Breast epithelium (tissue), 4 donors: ENCODE measurements at regions not wholly inside any gene's neighbourhood (a gene's known extent, or its start where the extent isn't known, plus 50 kb on each side); places are given as distances from the start of the nearest gene placed in this dataset.
"Not testable (repeated sequence)": the region's sequence is repeated elsewhere in the genome, so short reads cannot be mapped to it uniquely, and the experiment has no call there.

Experiments used
- DNase-seq, 2 donors: peaks; one replicate each; pipeline ENCODE4 v3.0.0-alpha.2; 2019; ENCODE audit warnings: low spot score in 2 of 2
- H3K27ac ChIP-seq, 2 donors: fragments of 200-600 bp; sonication (generic) in 1 of 2; one replicate each; pipeline ENCODE4 v1.5.1; 2016 to 2019; ENCODE audit warnings: mild to moderate bottlenecking in 1 of 2
- H3K27me3 ChIP-seq, 2 donors: fragments of 200-600 bp; sonication (generic) in 1 of 2; one replicate each; pipeline versions ENCODE4 v1.5.1 to v1.6.0; 2017 to 2019; ENCODE audit warnings: control low read depth in 1 of 2, mild to moderate bottlenecking in 1 of 2
- H3K36me3 ChIP-seq: fragments of 200-600 bp; one replicate; pipeline ENCODE4 v1.5.1; 2019
- H3K4me1 ChIP-seq, 2 donors: fragments of 200-600 bp; sonication (generic); one replicate each; pipeline ENCODE4 v1.5.1; 2016 to 2019; ENCODE audit warnings: control low read depth in 1 of 2
- H3K4me3 ChIP-seq, 3 donors: fragments of 200-600 bp; sonication (generic); 1 replicate in 2 of 3; 2 replicates in 1 of 3; pipeline ENCODE4 v1.5.1; 2016 to 2019; ENCODE audit warnings: mild to moderate bottlenecking in 3 of 3, moderate library complexity in 2 of 3
- H3K9me3 ChIP-seq, 2 donors: fragments of 200-600 bp; sonication (generic) in 1 of 2; one replicate each; pipeline ENCODE4 v1.5.1; 2016 to 2019; ENCODE audit warnings: control low read depth in 1 of 2
- POLR2A ChIP-seq: fragments of 450-650 bp; IDR thresholded peaks from one replicate; pipeline ENCODE4 v1.6.1; 2016; ENCODE audit warnings: antibody characterized with exemption, mild to moderate bottlenecking, moderate library complexity
- POLR2AphosphoS5 ChIP-seq, 3 donors: sonication (generic); formaldehyde crosslinking; IDR thresholded peaks; one replicate each; pipeline ENCODE4 v1.6.1; 2017; ENCODE audit warnings: antibody characterized with exemption in 3 of 3
- intact Hi-C: fragments of 100-400 bp; cut with DNase I; formaldehyde crosslinking; loops from one replicate; pipeline ENCODE4 v1.15.1; 2023; ENCODE audit warnings: low total_unique reads
- TF ChIP-seq, protein P1 (sequence below), 3 donors: fragments of 450-650 bp; IDR thresholded peaks; one replicate each; pipeline ENCODE4 v1.5.1; 2016 to 2017; ENCODE audit warnings: antibody characterized with exemption in 3 of 3, mild to moderate bottlenecking in 3 of 3, moderate library complexity in 3 of 3

DNA sequence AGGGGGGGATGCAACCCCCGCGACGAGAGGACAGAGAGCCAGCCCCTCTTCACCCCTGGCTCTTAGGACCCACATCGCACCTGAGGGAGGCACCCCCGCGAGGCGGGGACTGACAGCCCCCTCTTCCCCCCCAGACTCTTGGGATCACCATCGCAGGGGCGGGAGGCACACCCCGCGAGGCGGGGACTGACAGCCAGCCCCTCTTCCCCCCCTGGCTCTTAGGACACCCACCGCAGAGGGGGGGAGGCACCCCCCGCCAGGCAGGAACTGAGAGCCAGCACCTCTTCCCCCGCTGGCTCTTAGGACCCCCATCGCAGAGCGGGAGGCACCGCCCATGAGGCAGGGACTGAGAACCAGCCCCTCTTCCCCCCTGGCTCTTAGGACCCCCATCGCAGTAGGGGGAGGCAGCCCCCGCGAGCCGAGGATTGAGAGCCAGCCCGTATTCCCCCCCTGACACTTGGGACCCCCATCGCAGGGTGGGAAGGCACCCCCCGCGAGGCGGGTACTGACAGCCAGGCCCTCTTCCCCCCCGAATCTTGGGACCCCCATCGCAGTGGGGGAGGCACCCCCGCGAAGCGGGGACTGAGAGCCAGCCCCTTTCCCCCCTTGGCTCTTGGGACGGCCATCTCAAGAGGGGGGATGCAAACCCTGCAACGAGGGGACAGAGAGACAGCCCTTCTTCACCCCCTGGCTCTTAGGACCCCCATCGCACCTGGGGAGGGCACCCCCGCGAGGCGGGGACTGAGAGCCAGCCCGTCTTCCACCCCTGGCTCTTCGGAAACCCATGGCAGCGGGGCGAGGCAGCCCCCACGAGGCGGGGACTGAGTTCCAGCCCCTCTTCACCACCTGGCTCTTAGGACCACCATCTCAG is 2425.1 kb upstream of the PCDH20 start:
- no peak overlapping the region for H3K4me3 ChIP-seq
- no peaks in the 10 kb centered on the region for H3K36me3 ChIP-seq
- H3K27me3 ChIP-seq: no peaks in the 10 kb centered on the region
- H3K4me1 ChIP-seq: no peaks in the 10 kb centered on the region
- intact Hi-C loops: no loop called here
- H3K27ac ChIP-seq: no peak overlapping the region
- H3K9me3 ChIP-seq: peaks cover 16 to 33% of the 10 kb centered on the region in 2 donors
- TF ChIP-seq, protein P1, sequence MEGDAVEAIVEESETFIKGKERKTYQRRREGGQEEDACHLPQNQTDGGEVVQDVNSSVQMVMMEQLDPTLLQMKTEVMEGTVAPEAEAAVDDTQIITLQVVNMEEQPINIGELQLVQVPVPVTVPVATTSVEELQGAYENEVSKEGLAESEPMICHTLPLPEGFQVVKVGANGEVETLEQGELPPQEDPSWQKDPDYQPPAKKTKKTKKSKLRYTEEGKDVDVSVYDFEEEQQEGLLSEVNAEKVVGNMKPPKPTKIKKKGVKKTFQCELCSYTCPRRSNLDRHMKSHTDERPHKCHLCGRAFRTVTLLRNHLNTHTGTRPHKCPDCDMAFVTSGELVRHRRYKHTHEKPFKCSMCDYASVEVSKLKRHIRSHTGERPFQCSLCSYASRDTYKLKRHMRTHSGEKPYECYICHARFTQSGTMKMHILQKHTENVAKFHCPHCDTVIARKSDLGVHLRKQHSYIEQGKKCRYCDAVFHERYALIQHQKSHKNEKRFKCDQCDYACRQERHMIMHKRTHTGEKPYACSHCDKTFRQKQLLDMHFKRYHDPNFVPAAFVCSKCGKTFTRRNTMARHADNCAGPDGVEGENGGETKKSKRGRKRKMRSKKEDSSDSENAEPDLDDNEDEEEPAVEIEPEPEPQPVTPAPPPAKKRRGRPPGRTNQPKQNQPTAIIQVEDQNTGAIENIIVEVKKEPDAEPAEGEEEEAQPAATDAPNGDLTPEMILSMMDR (IDR thresholded peaks at IDR 0.05): no peak
- TF ChIP-seq POLR2AphosphoS5 (IDR thresholded peaks at IDR 0.05): no peak
- DNase-seq: no peak

DNA sequence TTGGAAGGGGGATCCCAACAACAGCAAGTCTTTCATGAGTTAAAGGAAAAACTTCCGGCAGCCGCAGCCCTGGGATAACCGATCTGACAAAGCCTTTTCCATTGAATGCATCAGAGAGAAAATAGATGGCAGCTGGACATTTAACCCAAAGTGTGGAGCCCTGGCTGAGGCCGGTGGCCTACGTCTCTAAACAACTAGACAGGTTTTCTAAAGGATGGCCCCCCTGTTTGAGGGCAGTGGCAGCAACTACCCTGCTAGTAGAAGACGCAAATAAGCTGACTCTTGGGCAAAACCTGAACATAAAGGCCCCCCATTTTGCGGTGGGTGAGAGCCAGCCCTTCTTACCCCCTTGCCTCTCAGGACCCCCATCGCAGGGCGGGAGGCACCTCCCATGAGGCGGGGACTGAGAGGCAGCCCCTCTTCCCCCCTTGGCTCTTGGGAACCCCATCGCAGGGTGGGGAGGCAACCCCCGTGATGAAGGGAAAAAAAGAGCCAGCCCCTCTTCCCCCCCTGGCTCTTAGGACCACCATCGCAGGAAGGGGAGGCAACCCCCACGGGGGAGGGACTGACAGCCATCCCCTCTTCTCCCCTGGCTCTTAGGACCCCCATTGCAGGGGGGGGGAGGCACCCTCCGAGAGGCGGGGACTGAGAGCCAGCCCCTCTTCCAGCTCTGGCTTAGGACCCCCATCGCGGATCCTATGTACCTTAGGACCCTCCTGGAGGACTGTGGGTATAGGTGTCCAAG is 2422.9 kb upstream of the PCDH20 start:
- Histone ChIP-seq H3K4me3 (no peak overlapping the region), H3K4me1 (no peaks in the 10 kb centered on the region), H3K9me3 (peaks cover 1 to 27% of the 10 kb centered on the region in 2 donors), H3K27me3 (no peaks in the 10 kb centered on the region), H3K27ac (no peak overlapping the region), H3K36me3 (no peaks in the 10 kb centered on the region)
- DNase-seq: no peak
- intact Hi-C loops: no loop called here
- TF ChIP-seq, protein P1 (IDR thresholded peaks at IDR 0.05): no peak
- no peak for TF ChIP-seq POLR2AphosphoS5 (IDR thresholded peaks at IDR 0.05)
- TF ChIP-seq POLR2A: no peak

DNA sequence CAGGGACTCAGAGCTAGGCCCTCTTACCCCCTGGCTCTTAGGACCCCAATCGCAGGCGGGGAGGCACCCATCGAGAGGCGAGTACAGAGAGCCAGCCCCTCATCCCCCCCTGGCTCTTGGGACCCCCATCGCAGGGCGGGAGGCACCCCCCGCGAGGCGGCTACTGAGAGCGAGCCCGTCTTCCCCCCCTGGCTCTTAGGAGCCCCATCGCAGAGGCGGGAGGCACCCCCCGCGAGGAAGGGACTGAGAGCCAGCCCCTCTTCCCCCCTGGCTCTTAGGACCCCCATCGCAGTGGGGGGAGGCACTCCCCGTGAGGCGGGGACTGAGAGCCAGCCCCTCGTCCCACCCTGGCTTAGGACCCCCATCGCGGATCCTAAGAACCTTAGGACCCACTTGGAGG is 2422.1 kb upstream of the PCDH20 start:
- DNase-seq, H3K27me3 ChIP-seq, H3K4me1 ChIP-seq, H3K36me3 ChIP-seq, H3K27ac ChIP-seq, H3K4me3 ChIP-seq, intact Hi-C loops: not testable (repeated sequence)
- peaks cover 0 to 24% of the 10 kb centered on the region in 2 donors for H3K9me3 ChIP-seq

DNA sequence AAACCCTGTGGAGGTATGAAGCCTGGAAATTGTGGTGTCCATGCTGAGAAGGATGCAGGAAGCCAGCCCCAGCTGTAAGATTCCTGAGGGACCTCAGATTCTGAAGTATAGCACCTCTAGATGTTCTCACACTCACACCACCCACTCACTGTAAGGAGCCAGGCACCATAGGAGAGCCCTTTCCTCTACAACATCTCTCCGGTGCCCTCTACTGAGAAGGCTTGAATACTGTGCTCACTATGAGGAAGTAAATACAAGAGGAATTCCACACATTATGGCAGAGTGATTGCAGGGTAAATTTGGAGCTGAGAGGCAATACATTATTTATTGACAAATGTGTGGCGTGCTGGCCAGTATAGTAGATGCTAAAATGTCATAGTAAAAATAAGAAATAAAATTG is 2414.0 kb upstream of the PCDH20 start:
- intact Hi-C loops, DNase-seq, H3K27ac ChIP-seq, H3K4me1 ChIP-seq, H3K9me3 ChIP-seq, H3K27me3 ChIP-seq, H3K36me3 ChIP-seq, H3K4me3 ChIP-seq: not testable (repeated sequence)

DNA sequence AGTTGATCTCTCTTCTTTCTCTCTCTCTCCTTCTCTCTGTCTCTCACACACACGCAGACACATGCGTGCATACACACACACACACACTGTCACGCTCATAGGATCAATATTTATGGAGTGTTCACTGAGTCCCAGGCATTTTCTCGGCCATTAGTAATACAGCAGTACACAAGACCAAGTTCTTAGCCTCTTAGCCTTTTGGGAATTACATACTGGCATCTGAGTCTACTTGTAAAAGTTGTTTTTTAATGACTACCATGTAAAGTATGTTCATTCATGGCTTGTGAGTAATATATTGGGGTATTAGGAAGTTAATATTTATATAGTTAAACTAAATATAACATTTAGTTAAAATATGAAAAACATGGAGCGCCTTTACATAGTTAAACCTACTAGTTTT is 2406.1 kb upstream of the PCDH20 start:
- H3K4me1 ChIP-seq, H3K9me3 ChIP-seq, H3K27ac ChIP-seq, DNase-seq, H3K27me3 ChIP-seq, intact Hi-C loops, H3K36me3 ChIP-seq, H3K4me3 ChIP-seq: not testable (repeated sequence)

DNA sequence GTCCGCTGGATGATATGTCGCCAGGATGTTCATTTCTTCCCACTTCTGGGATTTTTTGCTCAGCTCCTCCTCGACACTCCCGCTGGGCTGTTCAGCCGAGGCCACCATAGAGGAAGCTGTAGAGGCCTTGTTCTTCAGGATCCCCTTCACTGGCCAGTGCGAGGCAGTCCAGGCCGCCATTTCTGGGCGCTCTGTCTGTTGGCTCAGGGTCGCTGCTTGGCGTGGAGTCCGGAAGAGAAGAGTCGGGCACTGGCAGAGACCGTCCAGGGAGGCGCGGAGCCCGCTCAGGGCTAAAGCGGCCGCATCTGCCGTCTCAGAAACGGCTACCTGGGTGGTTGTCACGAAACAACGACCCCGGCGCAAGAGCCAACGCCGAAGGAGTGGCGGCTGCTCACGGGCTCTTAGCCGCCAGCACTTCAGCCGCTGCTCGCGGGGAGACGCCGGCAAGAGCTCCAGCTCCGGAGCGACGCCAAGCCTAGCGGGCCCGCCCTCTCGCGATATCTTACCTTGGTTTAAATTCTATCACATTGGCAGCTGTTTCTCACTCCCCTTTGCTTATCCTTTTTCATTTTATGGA is 2395.9 kb upstream of the PCDH20 start:
- H3K4me3 ChIP-seq, DNase-seq, H3K36me3 ChIP-seq, H3K4me1 ChIP-seq, intact Hi-C loops, H3K9me3 ChIP-seq, H3K27ac ChIP-seq, H3K27me3 ChIP-seq: not testable (repeated sequence)

DNA sequence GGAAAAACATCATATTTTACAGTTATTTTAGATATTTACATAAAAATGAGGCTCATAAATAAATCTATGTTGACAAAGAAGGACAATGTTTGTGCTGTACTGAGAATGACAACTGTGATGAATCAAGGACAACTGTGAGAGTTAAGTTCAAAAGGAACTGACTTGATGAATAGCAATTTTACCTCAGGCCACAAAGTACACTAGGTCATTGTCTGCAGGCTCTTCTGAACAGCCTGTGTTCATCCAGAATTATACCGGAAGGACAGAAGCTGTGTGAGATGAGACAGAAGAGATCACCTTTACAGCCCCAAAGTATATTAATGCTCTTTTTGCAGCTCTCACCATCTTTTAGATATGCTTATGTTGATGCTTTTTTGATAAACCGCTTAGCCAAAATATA is 2375.5 kb upstream of the PCDH20 start:
- H3K27ac ChIP-seq, H3K9me3 ChIP-seq, H3K27me3 ChIP-seq, H3K4me1 ChIP-seq, H3K36me3 ChIP-seq, intact Hi-C loops, DNase-seq, H3K4me3 ChIP-seq: not testable (repeated sequence)
